HG03575 (cell line): ENCODE measurements at regions not wholly inside any gene's neighbourhood (a gene's known extent, or its start where the extent isn't known, plus 50 kb on each side); places are given as distances from the start of the nearest gene placed in this dataset.

ENCODE experiments used
- ATAC-seq: cut with Tn5 transposase; IDR thresholded peaks from one replicate; pipeline ENCODE4 v1.9.1; 2021; ENCODE audit not compliant: unreplicated experiment, insufficient number of reproducible peaks, low FRiP score; ENCODE audit errors: extremely low read depth

GRCh38 chr11:28490773-28491382 lies 382.7 kb downstream of the METTL15 start:
- ATAC-seq, result no peak

GRCh38 chr11:28488336-28488735 lies 380.1 kb downstream of the METTL15 start:
- no peak for ATAC-seq

GRCh38 chr11:28483072-28483867 lies 375.1 kb downstream of the METTL15 start:
- no peak for ATAC-seq

GRCh38 chr11:28482666-28483065 lies 374.5 kb downstream of the METTL15 start:
- ATAC-seq, result no peak

DNA sequence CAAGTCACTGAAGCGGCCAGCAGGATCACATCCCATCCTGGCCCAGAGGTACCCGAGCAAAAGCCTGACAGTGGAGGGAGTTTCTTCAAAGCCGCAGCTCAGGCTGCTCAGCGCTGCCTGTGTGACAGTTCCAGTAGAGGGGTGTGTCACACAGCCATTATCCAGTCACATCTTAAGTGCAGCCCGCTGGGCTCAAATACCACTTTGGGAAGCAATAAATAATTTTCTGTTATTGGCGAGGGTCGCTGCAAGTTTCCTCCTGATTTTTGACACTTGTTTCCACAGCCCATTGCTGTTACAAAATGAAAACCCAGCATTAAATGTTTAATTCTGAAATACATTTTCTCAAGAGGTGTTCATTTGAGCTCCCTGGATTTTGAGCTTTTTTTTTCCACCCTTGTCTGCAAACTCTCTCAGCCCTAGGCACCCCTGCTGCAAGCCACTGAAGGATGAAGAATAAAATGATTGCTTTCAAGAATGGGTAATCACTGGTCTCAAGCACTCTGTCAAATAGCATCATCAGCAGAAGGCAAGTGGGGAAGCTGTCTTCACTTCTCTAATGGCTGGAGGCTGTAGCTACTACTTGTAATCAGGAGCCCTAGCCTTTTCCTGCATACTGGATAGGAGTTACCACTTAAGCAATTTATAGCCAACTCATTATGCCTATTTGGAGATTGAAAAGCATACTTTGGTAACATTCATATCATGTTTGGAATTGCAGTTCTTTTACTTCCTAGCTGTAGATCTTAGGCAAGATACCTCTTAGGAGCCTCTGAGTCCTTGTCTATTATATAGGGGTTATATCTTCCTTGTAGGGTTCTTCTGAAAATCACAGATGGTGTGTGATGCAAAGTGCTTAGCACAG lies 373.7 kb downstream of the METTL15 start:
- ATAC-seq, result no peak

- ATAC-seq, result no peak
Measured at GRCh38 chr11:28480406-28480805, 372.2 kb downstream of the METTL15 start.

- no peak for ATAC-seq
Measured at GRCh38 chr11:28476864-28477263, 368.7 kb downstream of the METTL15 start.

GRCh38 chr11:28476049-28476448 lies 367.9 kb downstream of the METTL15 start:
- ATAC-seq, result no peak

DNA sequence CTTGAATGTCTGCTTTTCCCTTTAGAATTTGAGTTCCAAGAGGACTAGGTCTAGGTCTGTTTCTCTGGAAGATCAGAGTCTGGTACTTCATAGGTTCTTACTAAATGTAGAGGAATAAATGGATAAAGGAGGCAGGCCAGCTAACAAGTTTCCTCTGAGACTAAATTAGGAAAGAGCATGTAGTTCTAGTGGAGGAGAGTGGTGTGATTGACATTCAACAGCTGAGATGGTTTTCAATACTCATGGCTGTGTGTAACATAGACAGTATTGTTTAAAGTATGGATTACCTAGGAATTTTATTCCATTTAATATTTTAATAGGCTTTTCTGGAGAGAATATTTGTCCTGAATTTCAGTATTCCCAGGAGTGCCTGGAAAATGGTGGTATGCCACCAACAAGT lies 364.7 kb downstream of the METTL15 start:
- ATAC-seq, result no peak

- ATAC-seq, result no peak
Measured at GRCh38 chr11:28471537-28471936, 363.3 kb downstream of the METTL15 start.

- no peak for ATAC-seq
Measured at GRCh38 chr11:28470180-28470579, 362.0 kb downstream of the METTL15 start.

GRCh38 chr11:28466506-28466905 lies 358.3 kb downstream of the METTL15 start:
- ATAC-seq, result no peak

DNA sequence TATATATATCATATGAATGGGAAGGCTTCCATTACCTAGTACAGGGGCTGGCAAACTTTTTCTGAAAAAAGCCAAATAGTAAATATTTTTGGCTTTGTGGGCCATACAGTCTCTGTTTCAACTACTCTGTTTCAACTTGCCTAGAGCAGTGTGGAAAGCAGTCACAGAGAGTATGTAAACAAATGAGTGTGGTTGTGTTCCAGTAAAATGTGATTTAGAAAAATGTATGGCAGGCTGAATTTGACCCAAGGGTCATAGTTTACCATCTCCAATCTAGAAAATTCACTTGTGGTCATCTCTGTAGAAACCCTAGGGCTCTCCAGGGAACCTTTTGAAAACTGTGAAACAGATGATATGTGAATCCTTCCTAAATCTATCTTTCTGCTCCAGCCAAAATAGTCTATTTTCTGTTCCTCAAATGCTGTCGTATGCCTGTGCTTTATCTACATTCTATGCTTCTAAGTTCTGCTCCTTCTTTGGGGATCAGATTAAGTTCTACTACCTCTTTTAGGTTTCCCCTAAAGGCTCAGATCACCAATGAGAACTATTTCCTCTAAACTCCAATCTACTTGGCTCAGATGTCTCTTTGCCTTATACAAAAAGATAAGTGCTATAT lies 356.2 kb downstream of the METTL15 start:
- no peak for ATAC-seq

DNA sequence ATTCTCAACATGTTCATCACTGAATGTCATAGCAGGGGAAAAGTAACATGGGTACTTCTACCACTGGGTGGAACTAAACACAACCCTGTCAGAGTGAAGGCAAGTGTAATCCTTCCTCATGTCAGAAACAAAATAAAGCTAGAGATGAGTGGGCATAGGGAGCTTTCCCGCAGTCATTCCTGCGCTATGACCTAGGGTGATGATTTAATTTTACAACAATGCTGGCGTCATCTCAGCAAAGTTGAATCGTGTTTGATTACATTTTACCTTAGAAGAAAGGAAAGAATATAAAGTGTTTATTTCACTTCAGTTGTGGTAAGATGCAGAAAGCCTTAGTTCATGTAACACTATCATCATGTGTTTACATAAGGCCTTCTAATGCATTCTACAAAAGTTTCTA lies 355.6 kb downstream of the METTL15 start:
- no peak for ATAC-seq

DNA sequence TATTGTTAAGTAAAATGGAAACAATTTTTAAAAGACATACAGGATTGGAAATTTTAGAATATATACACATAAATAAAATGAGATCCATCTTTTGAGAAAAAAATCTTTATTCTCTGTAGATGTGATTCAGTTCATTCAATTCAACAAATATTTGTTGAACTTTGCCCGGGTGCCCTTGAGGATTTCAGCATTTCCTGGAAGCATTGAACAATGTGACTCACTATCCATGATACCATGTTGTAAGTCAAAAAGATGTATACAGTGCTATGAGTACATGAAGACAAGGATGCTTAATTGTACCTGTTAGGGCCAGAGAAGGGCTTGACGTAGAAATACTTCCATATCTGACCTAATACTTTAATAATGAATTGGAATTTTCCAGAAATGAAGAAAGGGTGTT lies 353.7 kb downstream of the METTL15 start:
- no peak for ATAC-seq

DNA sequence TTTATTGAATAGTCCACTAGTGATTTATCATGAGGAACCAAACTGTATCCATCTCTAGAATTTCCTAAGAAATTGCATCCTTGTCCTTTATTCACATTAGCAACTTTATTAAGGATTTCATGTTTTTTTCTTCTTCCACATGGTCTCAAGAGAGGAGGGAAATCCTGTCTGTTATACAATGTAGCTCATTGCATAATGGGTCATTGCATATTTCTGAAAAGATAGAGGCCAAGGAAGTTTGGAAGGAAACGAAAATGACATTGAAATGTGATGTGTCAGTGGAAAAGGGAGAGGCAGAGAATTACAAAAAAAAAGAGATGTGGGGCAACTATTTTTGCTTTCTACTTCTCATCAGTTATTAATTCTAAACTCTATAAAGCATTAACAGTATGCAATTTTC lies 353.1 kb downstream of the METTL15 start:
- ATAC-seq, result no peak

GRCh38 chr11:28460348-28460747 lies 352.2 kb downstream of the METTL15 start:
- ATAC-seq, result no peak

DNA sequence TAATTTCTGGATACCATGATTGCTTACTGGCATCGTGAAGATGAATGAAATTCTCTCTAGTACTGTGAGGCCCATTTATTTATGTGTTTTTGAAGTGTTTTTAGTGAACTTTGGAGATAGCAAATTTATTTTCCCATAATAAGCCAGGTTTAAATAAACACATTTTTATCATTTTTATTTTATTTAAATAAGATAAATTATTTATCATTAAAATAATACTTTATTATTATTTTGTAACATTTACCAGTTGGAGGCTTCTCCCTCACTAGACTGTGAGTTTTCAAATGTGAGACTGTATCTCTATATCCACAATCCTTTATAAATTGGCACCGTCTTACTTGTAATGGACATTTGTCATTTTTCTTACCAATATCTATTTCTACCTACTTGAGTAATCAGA lies 351.7 kb downstream of the METTL15 start:
- no peak for ATAC-seq

- ATAC-seq, result no peak
Measured at GRCh38 chr11:28457481-28458065, 349.4 kb downstream of the METTL15 start.
